SU-DHL-6 (cell line): ENCODE measurements at regions not wholly inside any gene's neighbourhood (a gene's known extent, or its start where the extent isn't known, plus 50 kb on each side); places are given as distances from the start of the nearest gene placed in this dataset.

Experiments used
- H2AFZ ChIP-seq: fragments of 200-600 bp; sonication (generic); 2 replicates; pipeline ENCODE4 v1.6.1; 2014; ENCODE audit warnings: low read depth, mild to moderate bottlenecking, moderate library complexity, mixed read lengths, antibody characterized with exemption, low read length; ENCODE audit not compliant: severe bottlenecking
- H3F3A ChIP-seq: fragments of 200-600 bp; shearing (Covaris generic); 2 replicates; pipeline ENCODE4 v1.6.0; 2016; ENCODE audit warnings: antibody characterized with exemption, mild to moderate bottlenecking; ENCODE audit not compliant: insufficient read depth
- H3K27ac ChIP-seq: fragments of 200-600 bp; sonication (generic); 2 replicates; pipeline ENCODE4 v1.5.1; 2016; ENCODE audit warnings: low read depth, mild to moderate bottlenecking, low read length, moderate library complexity, mixed read lengths
- H3K27me3 ChIP-seq: fragments of 200-600 bp; sonication (generic), shearing (Covaris generic); 2 replicates; pipeline ENCODE4 v1.6.0; 2014; ENCODE audit warnings: mild to moderate bottlenecking, low read length
- H3K36me3 ChIP-seq: fragments of 200-600 bp; sonication (generic); 2 replicates; pipeline ENCODE4 v1.6.1; 2014; ENCODE audit warnings: mild to moderate bottlenecking, low read length, mixed read lengths
- H3K4me2 ChIP-seq: fragments of 300-600, 200-600 bp; shearing (Covaris generic), sonication (generic); 2 replicates; pipeline ENCODE4 v1.6.0; 2014; ENCODE audit warnings: low read length, low read depth, mild to moderate bottlenecking; ENCODE audit not compliant: poor library complexity, severe bottlenecking
- H3K4me3 ChIP-seq: fragments of 200-600 bp; sonication (generic); 2 replicates; pipeline ENCODE4 v1.5.1; 2014; ENCODE audit warnings: antibody characterized with exemption, low read length, mild to moderate bottlenecking, mixed read lengths; ENCODE audit not compliant: insufficient read depth, poor library complexity, severe bottlenecking
- H3K79me2 ChIP-seq: fragments of 200-600 bp; sonication (generic); 2 replicates; pipeline ENCODE4 v1.6.1; 2014; ENCODE audit warnings: mild to moderate bottlenecking, low read length, moderate library complexity; ENCODE audit not compliant: insufficient read depth
- H3K9ac ChIP-seq: fragments of 200-600 bp; sonication (generic); 2 replicates; pipeline ENCODE4 v1.7.0; 2014; ENCODE audit warnings: mild to moderate bottlenecking, low read length
- H3K9me2 ChIP-seq: fragments of 200-600 bp; sonication (generic); replicated peaks from 2 replicates; pipeline ENCODE4 v1.6.1; 2014; ENCODE audit warnings: low read length; ENCODE audit not compliant: insufficient read depth
- H3K9me3 ChIP-seq: fragments of 200-600 bp; sonication (generic); 2 replicates; pipeline ENCODE4 v1.6.1; 2014; ENCODE audit warnings: low read length, mixed read lengths; ENCODE audit not compliant: insufficient read depth
- H4K20me1 ChIP-seq: fragments of 200-600 bp; sonication (generic); 2 replicates; pipeline ENCODE4 v1.6.1; 2014; ENCODE audit warnings: low read depth, mild to moderate bottlenecking, antibody characterized with exemption, low read length, moderate library complexity, mixed read lengths
- CTCF ChIP-seq: fragments of 200-600 bp; sonication (generic); IDR thresholded peaks from one replicate; pipeline ENCODE4 v1.5.1; 2017; ENCODE audit warnings: antibody characterized with exemption, mild to moderate bottlenecking, low read length, moderate library complexity; ENCODE audit not compliant: insufficient read depth, poor library complexity, severe bottlenecking
- EZH2phosphoT487 ChIP-seq: fragments of 200-600 bp; sonication (generic), shearing (Covaris generic); conservative IDR thresholded peaks from 2 replicates; pipeline ENCODE4 v1.6.1; 2018; ENCODE audit warnings: mild to moderate bottlenecking, antibody characterized with exemption, low read length, moderate library complexity, mixed read lengths

GRCh38 chr4:55259294-55259693 is 86.7 kb upstream of the SRD5A3 start:
- Histone ChIP-seq H3F3A (no peaks in the 10 kb centered on the region), H3K4me3 (no peak overlapping the region), H3K9me3 (no peaks in the 10 kb centered on the region), H3K79me2 (no peaks in the 10 kb centered on the region), H3K4me2 (no peak overlapping the region), H3K9me2 (no peaks in the 10 kb centered on the region), H3K36me3 (no peaks in the 10 kb centered on the region), H2AFZ (no peak overlapping the region), H3K27me3 (no peaks in the 10 kb centered on the region), H3K9ac (no peak overlapping the region), H4K20me1 (no peaks in the 10 kb centered on the region), H3K27ac (no peak overlapping the region)
- TF ChIP-seq EZH2phosphoT487 (no peak), CTCF (no peak)

GRCh38 chr4:55269470-55269869 is 76.6 kb upstream of the SRD5A3 start:
- Histone ChIP-seq H2AFZ (no peak overlapping the region), H3K79me2 (no peaks in the 10 kb centered on the region), H3K9me3 (no peaks in the 10 kb centered on the region), H3K27me3 (no peaks in the 10 kb centered on the region), H3K36me3 (no peaks in the 10 kb centered on the region), H3K4me3 (no peak overlapping the region), H3K9ac (no peak overlapping the region), H3K4me2 (no peak overlapping the region), H3F3A (no peaks in the 10 kb centered on the region), H3K27ac (no peak overlapping the region), H4K20me1 (no peaks in the 10 kb centered on the region), H3K9me2 (no peaks in the 10 kb centered on the region)
- TF ChIP-seq CTCF (no peak), EZH2phosphoT487 (no peak)

GRCh38 chr4:55269995-55270394 is 76.0 kb upstream of the SRD5A3 start:
- Histone ChIP-seq H4K20me1 (no peaks in the 10 kb centered on the region), H3K9me3 (no peaks in the 10 kb centered on the region), H3K4me2 (no peak overlapping the region), H3K4me3 (no peak overlapping the region), H3K79me2 (no peaks in the 10 kb centered on the region), H3K9ac (no peak overlapping the region), H3K36me3 (no peaks in the 10 kb centered on the region), H2AFZ (no peak overlapping the region), H3K27me3 (no peaks in the 10 kb centered on the region), H3K27ac (no peak overlapping the region), H3F3A (no peaks in the 10 kb centered on the region), H3K9me2 (no peaks in the 10 kb centered on the region)
- TF ChIP-seq CTCF (no peak), EZH2phosphoT487 (no peak)

GRCh38 chr4:55270481-55270880 is 75.6 kb upstream of the SRD5A3 start:
- TF ChIP-seq EZH2phosphoT487 (no peak), CTCF (no peak)
- Histone ChIP-seq H3K9me2 (no peaks in the 10 kb centered on the region), H4K20me1 (no peaks in the 10 kb centered on the region), H3K79me2 (no peaks in the 10 kb centered on the region), H3K9me3 (no peaks in the 10 kb centered on the region), H2AFZ (no peak overlapping the region), H3K27ac (no peak overlapping the region), H3F3A (no peaks in the 10 kb centered on the region), H3K9ac (no peak overlapping the region), H3K27me3 (no peaks in the 10 kb centered on the region), H3K4me3 (no peak overlapping the region), H3K36me3 (no peaks in the 10 kb centered on the region), H3K4me2 (no peak overlapping the region)
